ENCODE measurements at regions not wholly inside any gene's neighbourhood (a gene's known extent, or its start where the extent isn't known, plus 50 kb on each side); places are given as distances from the start of the nearest gene placed in this dataset.

GRCh38 chr4:121451310-121451709 lies 70.5 kb upstream of the QRFPR start (continued):
- TF ChIP-seq PBX3 (IDR thresholded peaks at IDR 0.05; ENCODE audit: insufficient replicate concordance, low read depth, low read length), result no peak
- TF ChIP-seq GABPA (IDR thresholded peaks at IDR 0.05; ENCODE audit: low read depth), result no peak
- no peak for TF ChIP-seq POLR2AphosphoS2 (IDR thresholded peaks at IDR 0.05; ENCODE audit: low read depth, low read length)
- no peak for TF ChIP-seq RBBP5 (conservative IDR thresholded peaks at IDR 0.05)
- TF ChIP-seq EGR1 (IDR thresholded peaks at IDR 0.05; ENCODE audit: borderline replicate concordance in 1 of 2, low read depth in 2 of 2, low read length in 2 of 2), result no peak
- no peak for TF ChIP-seq KAT2A (conservative IDR thresholded peaks at IDR 0.05; ENCODE audit: control insufficient read depth, low read depth, low read length)

- intact Hi-C loops (cut with micrococcal nuclease; ENCODE audit: unreplicated experiment) (no loop called here), in situ Hi-C loops (cut with MboI) (no loop called here)
- Histone ChIP-seq H3K27me3 (replicated peaks in 1 of 2; ENCODE audit: control insufficient read depth in 2 of 2, insufficient read depth in 2 of 2, low read length in 1 of 2) (no peaks in the 10 kb centered on the region; a peak in 1 of 4 replicates), H3K4me1 (ENCODE audit: control insufficient read depth, insufficient read depth, low read length) (no peaks in the 10 kb centered on the region), H3K9me3 (replicated peaks; ENCODE audit: control insufficient read depth, insufficient read depth, low read length) (no peaks in the 10 kb centered on the region), H3K79me2 (ENCODE audit: control insufficient read depth, insufficient read depth, low read length) (no peaks in the 10 kb centered on the region), H3K4me2 (ENCODE audit: control insufficient read depth, insufficient read depth) (no peak overlapping the region), H3K27ac (ENCODE audit: control insufficient read depth, insufficient read depth) (no peak overlapping the region), H2AFZ (ENCODE audit: control insufficient read depth, low read depth, low read length) (no peak overlapping the region), H3K4me3 (no peak overlapping the region), H4K20me1 (ENCODE audit: control insufficient read depth, insufficient read depth) (no peaks in the 10 kb centered on the region), H3K9ac (ENCODE audit: control insufficient read depth, insufficient read depth, low read length) (no peak overlapping the region), H3K36me3 (ENCODE audit: control insufficient read depth in 2 of 2, insufficient read depth in 2 of 2, low read length in 1 of 2) (no peaks in the 10 kb centered on the region)
- CTCF ChIA-PET, result interaction anchor here (1.4 kb wide), 1 partner anchor 8 kb away, joined by 3 read pairs; no protein-coding TSS in a partner anchor
- no peak for FAIRE-seq
- DNase-seq (ENCODE audit: low read depth, low spot score), result no peak
- no peak for ATAC-seq
- 64% methylated on average over 1 of the region's 1 CpG for WGBS (ENCODE audit: insufficient coverage, insufficient replicate concordance, low lambda C conversion rate, missing lambda C conversion rate)
- BruUV-seq (replicated peaks), result no TSS peak
- POLR2A ChIA-PET, result no interaction called here
- SMC1A ChIA-PET (ENCODE audit: uncharacterized antibody, unreplicated experiment), result no interaction called here
- RAD21 ChIA-PET (ENCODE audit: unreplicated experiment), result no interaction called here
- TF ChIP-seq STAT3 (IDR thresholded peaks at IDR 0.05; ENCODE audit: low read depth, low read length), result no peak
- no peak for TF ChIP-seq USF1 (IDR thresholded peaks at IDR 0.05; ENCODE audit: borderline replicate concordance, extremely low read length, insufficient read depth, low read depth, low read length)
- TF ChIP-seq NKRF (conservative IDR thresholded peaks at IDR 0.05), result no peak
- no peak for TF ChIP-seq CUX1 (IDR thresholded peaks at IDR 0.05; ENCODE audit: insufficient replicate concordance, low read depth, low read length)
- no peak for TF ChIP-seq SIX5 (IDR thresholded peaks at IDR 0.05; ENCODE audit: low read depth, low read length, severe bottlenecking)
- TF ChIP-seq POLR2A (IDR thresholded peaks at IDR 0.05; ENCODE audit: low read depth, low read length), result no peak
Measured at GRCh38 chr4:121449416-121449815, 68.6 kb upstream of the QRFPR start.

Measured in GM12878 (cell line).